ENCODE measurements at regions not wholly inside any gene's neighbourhood (a gene's known extent, or its start where the extent isn't known, plus 50 kb on each side); places are given as distances from the start of the nearest gene placed in this dataset.

DNA sequence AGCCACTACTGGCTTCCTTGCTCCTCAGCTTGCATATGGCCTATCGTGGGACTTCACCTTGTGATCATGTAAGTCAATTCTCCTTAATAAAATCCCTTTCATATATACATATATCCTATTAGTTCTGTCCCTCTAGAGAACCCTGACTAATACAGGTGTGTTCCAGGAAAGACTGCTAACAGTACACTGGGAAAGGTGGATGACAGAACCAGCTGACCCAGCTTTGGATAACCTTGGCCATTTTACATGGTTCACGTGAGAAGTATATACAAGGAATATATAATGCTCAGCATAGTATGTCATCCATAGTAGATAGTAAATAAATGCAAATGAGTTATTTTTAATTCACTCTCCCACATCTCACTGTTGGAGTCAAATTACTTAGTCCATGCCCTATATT is 1003.5 kb downstream of the SORCS3 start:
- H3K36me3 ChIP-seq: no peaks in the 10 kb centered on the region
- no peak overlapping the region for H3K27ac ChIP-seq
- no peaks in the 10 kb centered on the region for H3K9me3 ChIP-seq
- DNase-seq (no peak), ATAC-seq (no peak)
- no peaks in the 10 kb centered on the region for H3K4me1 ChIP-seq
- WGBS (ENCODE audit: insufficient coverage, low coverage, low lambda C conversion rate, missing lambda C conversion rate): 56% methylated on average over 2 of the region's 2 CpGs
- intact Hi-C loops (cut with DNase I): no loop called here
- TF ChIP-seq POLR2A (IDR thresholded peaks at IDR 0.05): no peak
- TF ChIP-seq, protein P1, sequence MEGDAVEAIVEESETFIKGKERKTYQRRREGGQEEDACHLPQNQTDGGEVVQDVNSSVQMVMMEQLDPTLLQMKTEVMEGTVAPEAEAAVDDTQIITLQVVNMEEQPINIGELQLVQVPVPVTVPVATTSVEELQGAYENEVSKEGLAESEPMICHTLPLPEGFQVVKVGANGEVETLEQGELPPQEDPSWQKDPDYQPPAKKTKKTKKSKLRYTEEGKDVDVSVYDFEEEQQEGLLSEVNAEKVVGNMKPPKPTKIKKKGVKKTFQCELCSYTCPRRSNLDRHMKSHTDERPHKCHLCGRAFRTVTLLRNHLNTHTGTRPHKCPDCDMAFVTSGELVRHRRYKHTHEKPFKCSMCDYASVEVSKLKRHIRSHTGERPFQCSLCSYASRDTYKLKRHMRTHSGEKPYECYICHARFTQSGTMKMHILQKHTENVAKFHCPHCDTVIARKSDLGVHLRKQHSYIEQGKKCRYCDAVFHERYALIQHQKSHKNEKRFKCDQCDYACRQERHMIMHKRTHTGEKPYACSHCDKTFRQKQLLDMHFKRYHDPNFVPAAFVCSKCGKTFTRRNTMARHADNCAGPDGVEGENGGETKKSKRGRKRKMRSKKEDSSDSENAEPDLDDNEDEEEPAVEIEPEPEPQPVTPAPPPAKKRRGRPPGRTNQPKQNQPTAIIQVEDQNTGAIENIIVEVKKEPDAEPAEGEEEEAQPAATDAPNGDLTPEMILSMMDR (IDR thresholded peaks at IDR 0.05): no peak
- no peaks in the 10 kb centered on the region for H3K27me3 ChIP-seq
- no peak overlapping the region for H3K4me3 ChIP-seq

DNA sequence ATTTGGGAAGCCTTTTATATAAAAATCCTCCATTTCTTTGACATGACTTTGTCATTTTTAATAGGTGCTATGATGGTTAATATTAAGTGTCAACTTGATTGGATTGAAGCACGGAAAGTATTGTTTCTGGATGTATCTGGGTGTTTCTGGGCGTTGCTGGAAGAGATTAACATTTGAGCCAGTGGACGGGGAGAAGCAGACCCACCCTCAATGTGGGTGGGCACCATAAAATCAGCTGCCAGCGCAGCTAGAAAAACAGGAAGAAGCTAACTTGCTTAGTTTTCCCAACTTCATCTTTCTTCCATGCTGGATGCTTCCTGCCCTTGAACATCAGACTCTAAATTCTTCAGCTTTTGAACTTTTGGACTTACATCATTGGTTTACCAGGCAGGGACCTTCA is 1003.0 kb downstream of the SORCS3 start:
- H3K36me3 ChIP-seq: no peaks in the 10 kb centered on the region
- TF ChIP-seq, protein P1 (IDR thresholded peaks at IDR 0.05): no peak
- no peak for TF ChIP-seq POLR2A (IDR thresholded peaks at IDR 0.05)
- no peak for ATAC-seq
- H3K4me1 ChIP-seq: no peaks in the 10 kb centered on the region
- DNase-seq: no peak
- no peak overlapping the region for H3K4me3 ChIP-seq
- no peaks in the 10 kb centered on the region for H3K27me3 ChIP-seq
- H3K27ac ChIP-seq: no peak overlapping the region
- WGBS (ENCODE audit: insufficient coverage, low coverage, low lambda C conversion rate, missing lambda C conversion rate): 34% methylated on average over 4 of the region's 4 CpGs
- intact Hi-C loops (cut with DNase I): no loop called here
- H3K9me3 ChIP-seq: no peaks in the 10 kb centered on the region

DNA sequence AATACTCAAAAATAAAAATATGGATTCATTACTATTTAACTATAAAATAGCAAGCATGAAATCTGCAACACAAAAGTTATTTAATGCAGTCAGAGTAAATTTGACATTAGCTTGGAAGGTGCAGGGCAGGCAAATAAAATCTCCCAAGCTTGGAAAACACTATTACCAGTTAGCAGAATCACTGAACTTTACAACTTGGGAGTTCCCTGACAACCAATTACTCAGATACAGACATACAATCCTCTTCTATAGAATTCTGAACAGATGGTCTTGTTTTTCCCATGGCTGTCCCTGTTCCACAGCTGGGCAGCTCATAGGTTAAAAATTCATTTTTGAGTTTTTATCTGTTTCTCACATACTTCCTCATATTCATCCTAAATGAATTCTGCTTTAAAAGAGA is 1002.6 kb downstream of the SORCS3 start:
- intact Hi-C loops (cut with DNase I): no loop called here
- no peak overlapping the region for H3K4me3 ChIP-seq
- DNase-seq (no peak), ATAC-seq (no peak)
- TF ChIP-seq POLR2A (IDR thresholded peaks at IDR 0.05): no peak
- TF ChIP-seq, protein P1 (IDR thresholded peaks at IDR 0.05): no peak
- no peaks in the 10 kb centered on the region for H3K36me3 ChIP-seq
- H3K9me3 ChIP-seq: no peaks in the 10 kb centered on the region
- H3K4me1 ChIP-seq: no peaks in the 10 kb centered on the region
- no peak overlapping the region for H3K27ac ChIP-seq
- H3K27me3 ChIP-seq: no peaks in the 10 kb centered on the region

DNA sequence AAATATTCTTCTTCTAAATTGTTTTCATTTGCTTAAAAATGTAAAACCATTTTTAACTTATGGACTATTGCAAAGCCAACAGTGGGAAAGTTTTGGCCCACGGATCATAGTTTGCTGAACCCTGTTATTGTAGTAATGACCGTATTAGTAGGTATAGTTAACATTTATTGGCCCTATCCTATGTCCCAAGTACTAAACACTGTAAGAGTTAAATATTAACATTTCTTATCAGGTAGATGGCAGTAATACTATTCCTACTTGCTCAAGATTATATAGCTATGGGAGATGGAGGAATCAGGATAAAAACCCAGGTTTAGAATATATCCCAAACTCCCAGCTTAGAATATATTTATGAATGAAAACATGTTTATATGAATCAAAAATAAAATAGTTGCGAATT is 993.2 kb downstream of the SORCS3 start:
- no peak overlapping the region for H3K27ac ChIP-seq
- TF ChIP-seq, protein P1 (IDR thresholded peaks at IDR 0.05): no peak
- no peak for TF ChIP-seq POLR2A (IDR thresholded peaks at IDR 0.05)
- DNase-seq (no peak), ATAC-seq (no peak)
- H3K4me3 ChIP-seq: no peak overlapping the region
- no peaks in the 10 kb centered on the region for H3K4me1 ChIP-seq
- no peaks in the 10 kb centered on the region for H3K9me3 ChIP-seq
- WGBS (ENCODE audit: insufficient coverage, low coverage, low lambda C conversion rate, missing lambda C conversion rate): 41% methylated on average over 3 of the region's 3 CpGs
- no peaks in the 10 kb centered on the region for H3K27me3 ChIP-seq
- H3K36me3 ChIP-seq: no peaks in the 10 kb centered on the region
- intact Hi-C loops (cut with DNase I): no loop called here

DNA sequence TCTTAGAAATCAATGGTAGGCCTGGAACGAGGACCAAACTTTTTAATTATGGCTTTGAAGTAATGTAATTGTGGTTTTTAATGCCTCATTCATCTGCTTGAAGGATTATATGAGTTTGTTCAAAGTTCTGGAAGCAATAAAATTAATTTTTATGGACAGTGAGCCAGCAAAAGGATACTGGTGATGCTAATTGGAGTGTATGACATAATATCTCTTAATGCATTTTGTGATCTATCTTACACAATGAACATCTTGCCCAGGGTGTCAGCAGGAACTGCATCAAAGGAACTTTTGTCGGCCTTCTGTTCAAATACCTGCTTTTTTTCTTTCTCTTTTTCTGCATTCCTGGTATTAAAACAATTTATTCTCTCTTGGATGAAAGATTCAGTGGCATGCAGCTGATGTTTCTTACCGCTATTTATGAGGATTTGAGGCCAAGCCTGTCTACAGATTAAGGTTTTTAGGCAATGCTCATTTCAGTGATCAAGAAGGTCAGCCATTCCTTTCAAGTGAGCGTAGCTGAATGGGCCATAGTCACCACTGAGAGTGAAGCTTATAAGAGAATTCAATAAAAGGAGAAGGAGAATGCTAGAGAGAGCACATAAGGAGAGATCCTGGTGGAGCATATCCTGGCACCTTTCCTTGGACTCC is 974.8 kb downstream of the SORCS3 start:
- TF ChIP-seq POLR2A (IDR thresholded peaks at IDR 0.05): no peak
- H3K27ac ChIP-seq: no peak overlapping the region
- no peaks in the 10 kb centered on the region for H3K9me3 ChIP-seq
- no peaks in the 10 kb centered on the region for H3K27me3 ChIP-seq
- DNase-seq (no peak), ATAC-seq (no peak)
- no peaks in the 10 kb centered on the region for H3K4me1 ChIP-seq
- H3K4me3 ChIP-seq: no peak overlapping the region
- no peaks in the 10 kb centered on the region for H3K36me3 ChIP-seq
- 60% methylated on average over 4 of the region's 4 CpGs for WGBS (ENCODE audit: insufficient coverage, low coverage, low lambda C conversion rate, missing lambda C conversion rate)
- intact Hi-C loops (cut with DNase I): no loop called here

All from right lobe of liver (tissue), 6 donors.